GM21529 (cell line): ENCODE measurements at regions not wholly inside any gene's neighbourhood (a gene's known extent, or its start where the extent isn't known, plus 50 kb on each side); places are given as distances from the start of the nearest gene placed in this dataset.
"Not testable (repeated sequence)": the region's sequence is repeated elsewhere in the genome, so short reads cannot be mapped to it uniquely, and the experiment has no call there.

Experiments used
- ATAC-seq: cut with Tn5 transposase; IDR thresholded peaks from one replicate; pipeline ENCODE4 v1.9.1; 2021; ENCODE audit not compliant: unreplicated experiment

DNA sequence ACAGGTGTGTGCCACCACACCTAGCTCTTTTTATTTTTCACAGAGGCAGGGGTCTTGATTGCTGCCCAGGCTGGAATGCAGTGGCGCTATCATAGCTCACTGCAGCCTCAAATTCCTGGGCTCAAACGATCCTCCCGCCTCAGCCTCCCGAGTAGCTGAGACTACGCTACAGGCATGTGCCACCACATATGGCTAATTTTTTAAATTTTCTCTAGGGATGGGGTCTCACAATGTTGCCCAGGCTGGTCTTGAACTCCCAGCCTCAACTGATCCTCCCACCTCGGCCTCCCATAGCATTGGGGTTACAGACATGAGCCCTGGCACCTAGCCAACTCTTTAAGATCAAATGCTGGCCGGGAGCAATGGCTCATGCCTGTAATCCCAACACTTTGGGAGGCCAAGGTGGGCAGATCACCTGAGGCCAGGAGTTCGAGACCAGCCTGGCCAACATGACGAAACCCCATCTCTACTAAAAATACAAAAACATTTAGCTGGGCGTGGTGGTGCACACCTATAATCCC, 50.6 kb upstream of the MYL10 start:
- not testable (repeated sequence) for ATAC-seq

DNA sequence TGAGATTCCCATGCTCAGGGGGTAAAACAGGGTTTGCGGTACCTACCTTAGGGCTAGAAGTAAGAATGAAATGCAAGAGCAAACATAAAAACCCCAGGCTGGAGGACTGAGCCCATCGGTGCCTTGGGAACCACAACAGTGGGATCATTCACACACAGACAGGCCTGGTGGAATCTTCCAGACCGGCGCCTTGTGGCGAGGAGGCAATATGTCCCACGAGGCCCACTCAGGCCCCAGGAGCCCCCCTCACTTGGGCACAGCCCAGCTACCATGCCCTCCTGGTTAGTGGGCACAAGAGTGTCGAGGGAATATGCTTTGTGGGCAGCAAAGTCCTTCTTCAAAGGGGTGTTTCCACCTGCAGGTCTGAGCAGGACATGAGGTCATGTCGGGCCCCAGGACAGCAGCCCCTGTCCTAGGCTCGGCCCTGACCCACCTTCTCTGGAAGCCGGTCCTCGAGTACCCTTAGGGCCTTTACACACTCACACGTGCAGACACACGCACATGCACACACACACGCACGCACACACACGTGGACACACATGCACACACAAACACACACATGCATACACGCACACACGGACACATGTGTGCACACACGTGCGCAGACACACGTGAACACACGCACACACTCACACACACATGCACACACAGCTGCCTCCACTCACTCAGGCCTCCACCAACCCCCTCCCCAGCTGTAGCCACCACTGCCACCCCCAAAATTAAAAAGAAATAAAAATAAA, 51.5 kb upstream of the MYL10 start:
- no peak for ATAC-seq

DNA sequence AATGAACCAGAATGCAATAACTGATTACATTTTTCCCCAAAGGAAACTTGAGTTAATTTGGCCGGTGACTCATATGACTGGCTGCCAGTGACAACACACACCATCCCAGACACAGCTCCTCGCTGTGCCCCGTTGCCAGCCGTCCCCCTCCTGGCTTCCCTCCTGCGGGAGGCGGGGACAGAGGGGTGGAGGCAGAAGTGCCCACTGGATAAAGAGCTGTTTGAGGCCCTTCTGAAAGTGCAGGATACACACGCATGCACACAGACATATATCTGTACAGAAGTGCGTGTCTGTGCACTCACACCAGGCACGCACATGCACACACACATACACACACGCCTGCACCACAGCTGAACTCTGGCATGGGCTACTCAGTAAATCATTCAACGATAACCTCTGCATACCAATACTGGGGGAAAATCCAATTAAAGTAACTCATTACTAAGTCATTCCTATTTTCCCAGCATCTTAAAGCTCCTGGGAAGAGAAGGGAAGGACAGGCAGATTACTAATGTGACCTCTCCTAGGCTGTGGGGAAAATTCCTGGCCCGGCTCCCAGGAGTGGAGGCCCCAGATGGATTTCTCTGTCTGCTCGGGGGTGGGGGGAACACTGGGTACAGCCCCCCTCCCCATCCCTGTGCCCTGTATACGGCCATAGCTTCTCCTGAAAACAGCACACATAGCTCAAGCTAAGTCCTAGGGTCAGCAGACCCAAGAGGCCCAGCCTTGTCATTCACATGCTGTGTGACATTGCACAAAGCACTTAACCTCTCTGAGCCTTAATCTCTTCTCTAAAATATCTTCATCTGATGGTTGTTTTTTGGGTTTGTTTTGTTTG, 52.3 kb upstream of the MYL10 start:
- ATAC-seq = no peak

DNA sequence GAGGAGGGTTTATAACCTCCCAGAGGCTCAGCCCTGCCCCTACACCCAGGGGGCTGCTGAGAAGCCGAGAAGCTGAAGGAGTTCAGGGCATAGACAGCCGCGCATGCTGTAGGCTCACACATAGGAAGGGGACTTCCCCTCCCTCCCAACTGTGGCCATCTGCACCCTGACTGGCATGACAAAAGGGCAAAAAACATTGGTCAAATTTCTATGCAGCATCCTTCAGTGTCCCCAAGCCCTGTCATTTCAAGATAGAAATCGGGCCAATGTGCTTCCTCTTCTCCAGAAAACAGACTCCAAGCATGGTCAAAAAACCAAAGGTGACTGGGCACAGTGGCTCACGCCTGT, 55.9 kb upstream of the MYL10 start:
- ATAC-seq = no peak

GRCh38 chr7:101686030-101686429, 56.9 kb upstream of the MYL10 start:
- ATAC-seq = no peak

DNA sequence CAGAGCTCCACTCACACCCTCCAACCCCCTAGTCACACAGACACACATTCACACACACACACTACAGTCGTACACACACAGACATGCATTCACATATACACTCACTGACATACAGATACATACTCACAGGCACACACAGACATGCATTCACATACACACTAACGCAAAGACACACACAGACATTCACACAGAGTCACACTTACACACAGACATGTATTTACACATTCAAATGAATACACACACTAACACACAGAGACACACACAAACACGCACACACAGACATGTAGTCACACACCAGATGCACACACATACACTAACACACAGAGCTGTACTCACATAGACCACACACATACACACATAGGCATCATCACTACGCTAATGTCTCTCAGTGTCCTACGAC, 58.0 kb upstream of the MYL10 start:
- no peak for ATAC-seq

GRCh38 chr7:101687791-101688182, 58.7 kb upstream of the MYL10 start:
- ATAC-seq = no peak

- no peak for ATAC-seq
Observed at GRCh38 chr7:101688183-101688831, 59.2 kb upstream of the MYL10 start.

- no peak for ATAC-seq
Observed at GRCh38 chr7:101688995-101689907, 60.2 kb upstream of the MYL10 start.

DNA sequence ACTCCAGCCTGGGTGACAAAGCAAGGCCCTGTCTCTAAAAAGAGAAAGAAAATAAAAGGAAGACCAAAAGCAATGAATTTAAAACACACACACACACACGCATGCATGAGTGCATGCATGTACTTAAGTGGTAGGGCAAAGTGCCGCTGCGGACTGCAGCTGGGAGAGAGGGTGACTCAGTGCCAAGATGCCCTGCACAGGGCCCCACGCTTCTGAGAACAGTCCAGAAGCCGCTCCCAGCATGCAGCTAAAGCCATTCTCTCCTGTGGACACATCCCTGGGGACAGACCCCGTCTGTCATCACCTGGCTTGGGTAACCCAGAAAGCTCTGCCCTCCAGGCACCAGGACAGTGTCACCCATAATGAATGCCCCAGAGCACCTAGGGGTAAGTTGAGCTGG, 61.0 kb upstream of the MYL10 start:
- ATAC-seq = no peak

GRCh38 chr7:101691822-101692384, 62.8 kb upstream of the MYL10 start:
- ATAC-seq = no peak

- ATAC-seq = no peak
Observed at GRCh38 chr7:101693498-101694091, 64.5 kb upstream of the MYL10 start.

DNA sequence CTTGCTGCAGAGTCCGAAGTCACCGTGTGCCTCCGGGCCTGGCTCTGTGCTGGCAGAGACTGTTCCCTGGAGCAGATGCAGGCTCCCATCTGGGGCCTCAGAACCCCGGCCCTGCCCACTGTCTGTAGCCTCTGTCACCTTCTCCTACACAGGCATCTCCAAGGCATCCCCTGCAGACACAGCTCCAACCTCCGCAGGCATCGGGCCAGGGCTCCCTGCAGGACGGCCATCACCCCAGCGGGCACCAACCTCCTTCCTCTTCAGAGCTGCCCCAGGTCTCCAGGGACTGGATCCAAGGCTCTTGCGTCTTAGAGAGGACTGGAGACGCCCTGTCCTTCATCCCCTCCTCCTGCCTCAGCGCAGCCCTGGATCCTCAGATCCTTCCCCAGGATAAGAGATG, 69.9 kb upstream of the MYL10 start:
- ATAC-seq = no peak

- no peak for ATAC-seq
Observed at GRCh38 chr7:101699399-101699798, 70.3 kb upstream of the MYL10 start.

DNA sequence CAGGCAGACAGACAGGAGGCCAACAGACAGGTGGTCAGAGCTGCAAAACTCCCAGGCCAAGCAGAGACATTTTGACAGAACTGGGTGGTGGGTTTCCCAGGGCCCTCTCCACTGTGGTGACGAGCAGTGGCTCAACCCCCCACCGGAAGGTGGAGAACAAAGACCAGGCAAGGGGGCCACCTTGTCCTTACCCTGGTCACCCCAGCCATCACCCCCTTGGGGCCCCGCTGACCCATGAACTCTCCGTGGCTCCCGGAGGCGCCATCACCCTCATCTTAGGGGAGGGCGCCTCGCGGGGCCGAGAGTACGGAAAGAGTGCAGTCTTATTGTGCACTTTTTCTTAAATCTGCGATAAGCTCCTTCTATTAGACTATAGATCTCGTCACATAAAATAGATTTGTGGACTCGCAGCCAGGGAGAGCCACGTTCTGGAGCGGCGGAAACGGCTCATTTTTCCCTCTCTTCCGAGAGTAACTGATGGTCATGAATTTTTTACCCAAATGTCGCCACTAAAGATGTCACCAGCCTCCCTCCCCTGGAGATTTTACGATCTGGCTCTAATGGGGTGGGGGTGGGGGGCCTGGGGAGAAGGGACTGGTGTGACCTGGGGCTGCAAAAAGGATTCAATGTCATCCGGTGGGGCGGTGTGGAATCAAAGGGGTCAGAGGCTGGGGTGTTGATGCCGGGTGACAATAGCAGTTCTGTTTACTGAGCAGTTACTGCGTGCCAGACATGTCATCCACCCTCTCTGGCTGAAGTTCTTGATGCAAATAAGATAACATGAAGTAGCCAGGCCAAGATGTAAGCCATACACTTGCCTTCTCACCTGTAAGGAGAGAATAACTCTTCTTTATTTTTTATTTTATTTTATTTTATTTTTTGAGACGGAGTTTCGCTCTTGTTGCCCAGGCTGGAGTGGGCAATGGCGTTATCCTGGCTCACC, 71.1 kb upstream of the MYL10 start:
- no peak for ATAC-seq

DNA sequence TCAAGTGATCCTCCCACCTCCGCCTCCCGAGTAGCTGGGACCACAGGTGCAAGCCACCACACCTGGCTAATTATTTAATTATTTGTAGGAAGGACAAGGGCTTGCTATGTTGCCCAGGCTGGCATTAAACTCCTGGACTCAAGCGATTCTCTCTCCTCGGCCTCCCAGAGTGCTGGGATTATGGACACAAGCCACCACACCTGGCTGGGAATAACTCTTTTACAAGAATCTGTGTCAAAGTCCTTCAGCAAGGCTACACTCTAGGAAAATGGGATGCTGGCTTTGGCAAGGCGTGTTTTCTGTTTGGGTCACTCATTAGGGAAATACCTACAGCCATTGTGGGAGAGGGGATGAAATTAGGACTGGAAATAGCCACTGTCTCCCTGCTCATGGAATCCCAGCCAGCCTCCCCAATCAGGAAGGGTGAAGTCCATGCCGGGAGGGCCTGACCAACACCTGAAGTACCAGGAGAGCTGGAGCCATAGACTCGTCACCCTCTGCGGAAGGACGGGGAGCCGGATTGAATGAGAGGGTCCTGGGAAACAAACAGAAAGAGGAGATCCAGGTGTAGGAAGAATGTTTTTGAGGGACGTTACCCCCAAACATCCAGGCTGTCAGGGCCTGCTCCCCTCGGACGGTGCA, 72.2 kb upstream of the MYL10 start:
- ATAC-seq = no peak

DNA sequence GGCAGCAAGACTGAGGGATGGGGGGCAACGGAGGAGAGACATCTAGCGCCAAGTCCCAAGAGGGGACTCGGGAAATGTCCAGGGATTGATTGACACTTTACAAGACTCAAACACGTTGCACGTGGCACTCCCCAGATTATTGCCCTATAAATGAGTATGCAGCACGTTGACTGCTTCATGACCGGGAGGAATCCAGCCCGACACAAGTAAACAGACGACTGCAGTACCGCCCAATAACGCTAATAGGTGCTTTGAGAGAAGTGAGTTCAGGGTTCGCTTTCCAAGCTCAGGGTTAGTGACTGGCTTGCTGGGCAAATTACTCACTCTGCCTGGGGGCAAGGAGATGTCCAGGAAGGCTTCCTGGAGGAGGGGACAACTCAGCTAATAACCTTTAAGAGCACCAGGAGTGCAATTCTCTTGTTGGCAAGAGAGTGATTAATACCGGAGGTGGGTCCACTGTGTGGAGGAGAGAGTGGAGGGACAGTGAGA, 73.3 kb upstream of the MYL10 start:
- no peak for ATAC-seq

- no peak for ATAC-seq
Observed at GRCh38 chr7:101705331-101705730, 76.2 kb upstream of the MYL10 start.
